ENCODE measurements at regions not wholly inside any gene's neighbourhood (a gene's known extent, or its start where the extent isn't known, plus 50 kb on each side); places are given as distances from the start of the nearest gene placed in this dataset.

DNA sequence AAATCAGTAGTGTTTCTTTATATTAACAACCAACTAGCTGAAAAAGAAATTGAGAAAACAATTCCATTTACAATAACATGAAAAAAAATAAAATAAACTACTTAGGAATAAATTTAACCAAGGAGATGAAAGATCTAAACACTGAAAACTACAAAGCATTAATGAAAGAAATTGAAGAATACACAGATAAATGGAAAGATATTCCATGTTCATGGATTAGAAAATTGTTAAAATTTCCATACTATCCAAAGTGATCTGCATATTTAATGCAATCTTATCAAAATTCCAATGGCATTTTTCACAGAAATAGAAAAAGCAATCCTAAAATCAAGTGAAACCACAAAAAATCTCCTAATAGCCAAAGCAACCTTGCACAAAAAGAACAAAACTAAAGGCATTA, 320.2 kb upstream of the GRAMD2B start:
- TF ChIP-seq ZNF274 (IDR thresholded peaks at IDR 0.05; ENCODE audit: insufficient read depth, insufficient read length) (no peak), BMI1 (IDR thresholded peaks at IDR 0.05; ENCODE audit: borderline replicate concordance) (no peak), YY1 (IDR thresholded peaks at IDR 0.05; ENCODE audit: low read depth, low read length) (no peak), SIX5 (IDR thresholded peaks at IDR 0.05; ENCODE audit: low read depth, low read length, severe bottlenecking) (no peak), SP1 (IDR thresholded peaks at IDR 0.05; ENCODE audit: low read depth, low read length) (no peak), JUNB (IDR thresholded peaks at IDR 0.05) (no peak), POLR2A (IDR thresholded peaks at IDR 0.05; ENCODE audit: low read depth, low read length) (no peak), LARP7 (IDR thresholded peaks at IDR 0.05) (no peak)
- TF ChIP-seq, protein P1, sequence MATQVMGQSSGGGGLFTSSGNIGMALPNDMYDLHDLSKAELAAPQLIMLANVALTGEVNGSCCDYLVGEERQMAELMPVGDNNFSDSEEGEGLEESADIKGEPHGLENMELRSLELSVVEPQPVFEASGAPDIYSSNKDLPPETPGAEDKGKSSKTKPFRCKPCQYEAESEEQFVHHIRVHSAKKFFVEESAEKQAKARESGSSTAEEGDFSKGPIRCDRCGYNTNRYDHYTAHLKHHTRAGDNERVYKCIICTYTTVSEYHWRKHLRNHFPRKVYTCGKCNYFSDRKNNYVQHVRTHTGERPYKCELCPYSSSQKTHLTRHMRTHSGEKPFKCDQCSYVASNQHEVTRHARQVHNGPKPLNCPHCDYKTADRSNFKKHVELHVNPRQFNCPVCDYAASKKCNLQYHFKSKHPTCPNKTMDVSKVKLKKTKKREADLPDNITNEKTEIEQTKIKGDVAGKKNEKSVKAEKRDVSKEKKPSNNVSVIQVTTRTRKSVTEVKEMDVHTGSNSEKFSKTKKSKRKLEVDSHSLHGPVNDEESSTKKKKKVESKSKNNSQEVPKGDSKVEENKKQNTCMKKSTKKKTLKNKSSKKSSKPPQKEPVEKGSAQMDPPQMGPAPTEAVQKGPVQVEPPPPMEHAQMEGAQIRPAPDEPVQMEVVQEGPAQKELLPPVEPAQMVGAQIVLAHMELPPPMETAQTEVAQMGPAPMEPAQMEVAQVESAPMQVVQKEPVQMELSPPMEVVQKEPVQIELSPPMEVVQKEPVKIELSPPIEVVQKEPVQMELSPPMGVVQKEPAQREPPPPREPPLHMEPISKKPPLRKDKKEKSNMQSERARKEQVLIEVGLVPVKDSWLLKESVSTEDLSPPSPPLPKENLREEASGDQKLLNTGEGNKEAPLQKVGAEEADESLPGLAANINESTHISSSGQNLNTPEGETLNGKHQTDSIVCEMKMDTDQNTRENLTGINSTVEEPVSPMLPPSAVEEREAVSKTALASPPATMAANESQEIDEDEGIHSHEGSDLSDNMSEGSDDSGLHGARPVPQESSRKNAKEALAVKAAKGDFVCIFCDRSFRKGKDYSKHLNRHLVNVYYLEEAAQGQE (IDR thresholded peaks at IDR 0.05; ENCODE audit: low read depth, low read length): no peak
- TF ChIP-seq, protein P2, sequence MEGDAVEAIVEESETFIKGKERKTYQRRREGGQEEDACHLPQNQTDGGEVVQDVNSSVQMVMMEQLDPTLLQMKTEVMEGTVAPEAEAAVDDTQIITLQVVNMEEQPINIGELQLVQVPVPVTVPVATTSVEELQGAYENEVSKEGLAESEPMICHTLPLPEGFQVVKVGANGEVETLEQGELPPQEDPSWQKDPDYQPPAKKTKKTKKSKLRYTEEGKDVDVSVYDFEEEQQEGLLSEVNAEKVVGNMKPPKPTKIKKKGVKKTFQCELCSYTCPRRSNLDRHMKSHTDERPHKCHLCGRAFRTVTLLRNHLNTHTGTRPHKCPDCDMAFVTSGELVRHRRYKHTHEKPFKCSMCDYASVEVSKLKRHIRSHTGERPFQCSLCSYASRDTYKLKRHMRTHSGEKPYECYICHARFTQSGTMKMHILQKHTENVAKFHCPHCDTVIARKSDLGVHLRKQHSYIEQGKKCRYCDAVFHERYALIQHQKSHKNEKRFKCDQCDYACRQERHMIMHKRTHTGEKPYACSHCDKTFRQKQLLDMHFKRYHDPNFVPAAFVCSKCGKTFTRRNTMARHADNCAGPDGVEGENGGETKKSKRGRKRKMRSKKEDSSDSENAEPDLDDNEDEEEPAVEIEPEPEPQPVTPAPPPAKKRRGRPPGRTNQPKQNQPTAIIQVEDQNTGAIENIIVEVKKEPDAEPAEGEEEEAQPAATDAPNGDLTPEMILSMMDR (IDR thresholded peaks at IDR 0.05 in 2 of 3, conservative IDR thresholded peaks at IDR 0.05 in 1 of 3; ENCODE audit: control insufficient read depth in 2 of 3, extremely low read depth in 1 of 3, insufficient read depth in 1 of 3, low read depth in 3 of 3, low read length in 3 of 3): no peak
- TF ChIP-seq, protein P3, sequence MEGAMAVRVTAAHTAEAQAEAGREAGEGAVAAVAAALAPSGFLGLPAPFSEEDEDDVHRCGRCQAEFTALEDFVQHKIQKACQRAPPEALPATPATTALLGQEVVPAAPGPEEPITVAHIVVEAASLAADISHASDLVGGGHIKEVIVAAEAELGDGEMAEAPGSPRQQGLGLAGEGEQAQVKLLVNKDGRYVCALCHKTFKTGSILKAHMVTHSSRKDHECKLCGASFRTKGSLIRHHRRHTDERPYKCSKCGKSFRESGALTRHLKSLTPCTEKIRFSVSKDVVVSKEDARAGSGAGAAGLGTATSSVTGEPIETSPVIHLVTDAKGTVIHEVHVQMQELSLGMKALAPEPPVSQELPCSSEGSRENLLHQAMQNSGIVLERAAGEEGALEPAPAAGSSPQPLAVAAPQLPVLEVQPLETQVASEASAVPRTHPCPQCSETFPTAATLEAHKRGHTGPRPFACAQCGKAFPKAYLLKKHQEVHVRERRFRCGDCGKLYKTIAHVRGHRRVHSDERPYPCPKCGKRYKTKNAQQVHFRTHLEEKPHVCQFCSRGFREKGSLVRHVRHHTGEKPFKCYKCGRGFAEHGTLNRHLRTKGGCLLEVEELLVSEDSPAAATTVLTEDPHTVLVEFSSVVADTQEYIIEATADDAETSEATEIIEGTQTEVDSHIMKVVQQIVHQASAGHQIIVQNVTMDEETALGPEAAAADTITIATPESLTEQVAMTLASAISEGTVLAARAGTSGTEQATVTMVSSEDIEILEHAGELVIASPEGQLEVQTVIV (IDR thresholded peaks at IDR 0.05; ENCODE audit: borderline replicate concordance, partially characterized antibody): no peak

All from GM12878 (cell line).